Hematopoietic multipotent progenitor cell treated with erythropoietin and hydrocortisone succinate and interleukin-3 and kit ligand, for 8 days (in vitro differentiated cells): ENCODE measurements at regions not wholly inside any gene's neighbourhood (a gene's known extent, or its start where the extent isn't known, plus 50 kb on each side); places are given as distances from the start of the nearest gene placed in this dataset.

ENCODE experiments used
- DNase-seq: peaks from one replicate; pipeline ENCODE4 v3.0.0-alpha.2; 2015

GRCh38 chr4:171629737-171630136 is 183.5 kb upstream of the GALNTL6 start:
- DNase-seq = no peak

GRCh38 chr4:171629182-171629581 is 184.0 kb upstream of the GALNTL6 start:
- no peak for DNase-seq

GRCh38 chr4:171626554-171626953 is 186.7 kb upstream of the GALNTL6 start:
- peak; percentile 21 for DNase-seq

- no peak for DNase-seq
Measured at GRCh38 chr4:171622729-171623128, 190.5 kb upstream of the GALNTL6 start.

- no peak for DNase-seq
Measured at GRCh38 chr4:171621646-171622045, 191.6 kb upstream of the GALNTL6 start.

GRCh38 chr4:171612907-171613306 is 200.3 kb upstream of the GALNTL6 start:
- DNase-seq = no peak

- DNase-seq = no peak
Measured at GRCh38 chr4:171602638-171603355, 210.4 kb upstream of the GALNTL6 start.

GRCh38 chr4:171601091-171601490 is 212.1 kb upstream of the GALNTL6 start:
- no peak for DNase-seq

- DNase-seq = no peak
Measured at GRCh38 chr4:171599628-171600027, 213.6 kb upstream of the GALNTL6 start.

- DNase-seq = no peak
Measured at GRCh38 chr4:171594293-171594692, 218.9 kb upstream of the GALNTL6 start.

GRCh38 chr4:171590716-171591115 is 222.5 kb upstream of the GALNTL6 start:
- no peak for DNase-seq

GRCh38 chr4:171588764-171589163 is 224.4 kb upstream of the GALNTL6 start:
- no peak for DNase-seq

GRCh38 chr4:171588051-171588545 is 225.1 kb upstream of the GALNTL6 start:
- DNase-seq = no peak

- no peak for DNase-seq
Measured at GRCh38 chr4:171583790-171584189, 229.4 kb upstream of the GALNTL6 start.

GRCh38 chr4:171582961-171583581 is 230.1 kb upstream of the GALNTL6 start:
- DNase-seq = no peak

- no peak for DNase-seq
Measured at GRCh38 chr4:171573181-171573580, 240.0 kb upstream of the GALNTL6 start.

- DNase-seq = no peak
Measured at GRCh38 chr4:171565130-171565788, 247.9 kb upstream of the GALNTL6 start.

- DNase-seq = no peak
Measured at GRCh38 chr4:171561419-171561818, 251.8 kb upstream of the GALNTL6 start.

GRCh38 chr4:171553961-171554360 is 259.2 kb upstream of the GALNTL6 start:
- no peak for DNase-seq

GRCh38 chr4:171542640-171543039 is 270.6 kb upstream of the GALNTL6 start:
- DNase-seq = no peak

GRCh38 chr4:171538601-171539100 is 274.6 kb upstream of the GALNTL6 start:
- no peak for DNase-seq

- no peak for DNase-seq
Measured at GRCh38 chr4:171534391-171534790, 278.8 kb upstream of the GALNTL6 start.

- DNase-seq = no peak
Measured at GRCh38 chr4:171532968-171533367, 280.2 kb upstream of the GALNTL6 start.

GRCh38 chr4:171524903-171525302 is 288.3 kb upstream of the GALNTL6 start:
- DNase-seq = no peak
